CD4-positive, alpha-beta T cell treated with Interleukin-4 for 1 hour (primary cell): ENCODE measurements at regions not wholly inside any gene's neighbourhood (a gene's known extent, or its start where the extent isn't known, plus 50 kb on each side); places are given as distances from the start of the nearest gene placed in this dataset.
"Not testable (repeated sequence)": the region's sequence is repeated elsewhere in the genome, so short reads cannot be mapped to it uniquely, and the experiment has no call there.

ENCODE experiments used
- DNase-seq, 2 donors: peaks; one replicate each; pipeline ENCODE4 v3.0.0-alpha.2; 2020 to 2022

- DNase-seq = no peak
These were observed 442.6 kb upstream of the RGMB start for GRCh38 chr5:98330871-98331270.

GRCh38 chr5:98333921-98334320 is 439.5 kb upstream of the RGMB start:
- no peak for DNase-seq

GRCh38 chr5:98334946-98335345 is 438.5 kb upstream of the RGMB start:
- DNase-seq = no peak

- no peak for DNase-seq
These were observed 434.2 kb upstream of the RGMB start for GRCh38 chr5:98339141-98339848.

GRCh38 chr5:98341038-98342032 is 432.1 kb upstream of the RGMB start:
- DNase-seq = no peak

GRCh38 chr5:98342958-98343660 is 430.4 kb upstream of the RGMB start:
- not testable (repeated sequence) for DNase-seq

GRCh38 chr5:98349251-98349989 is 424.0 kb upstream of the RGMB start:
- no peak for DNase-seq

GRCh38 chr5:98349990-98350365 is 423.5 kb upstream of the RGMB start:
- no peak for DNase-seq

- no peak for DNase-seq
These were observed 418.5 kb upstream of the RGMB start for GRCh38 chr5:98354922-98355321.

- no peak for DNase-seq
These were observed 412.9 kb upstream of the RGMB start for GRCh38 chr5:98360548-98360947.

- no peak for DNase-seq
These were observed 410.3 kb upstream of the RGMB start for GRCh38 chr5:98363157-98363556.

GRCh38 chr5:98364549-98364948 is 408.9 kb upstream of the RGMB start:
- no peak for DNase-seq

- DNase-seq = no peak
These were observed 408.3 kb upstream of the RGMB start for GRCh38 chr5:98365126-98365525.

GRCh38 chr5:98368141-98368540 is 405.3 kb upstream of the RGMB start:
- no peak for DNase-seq

GRCh38 chr5:98372351-98372750 is 401.1 kb upstream of the RGMB start:
- no peak for DNase-seq

GRCh38 chr5:98391921-98392625 is 381.4 kb upstream of the RGMB start:
- DNase-seq = no peak

GRCh38 chr5:98393205-98393604 is 380.3 kb upstream of the RGMB start:
- DNase-seq = not testable (repeated sequence)

GRCh38 chr5:98397081-98397480 is 376.4 kb upstream of the RGMB start:
- no peak for DNase-seq

GRCh38 chr5:98398465-98398864 is 375.0 kb upstream of the RGMB start:
- DNase-seq = no peak

- DNase-seq = no peak
These were observed 371.8 kb upstream of the RGMB start for GRCh38 chr5:98401656-98402055.

- DNase-seq = no peak
These were observed 371.3 kb upstream of the RGMB start for GRCh38 chr5:98402130-98402529.

- DNase-seq = no peak
These were observed 370.3 kb upstream of the RGMB start for GRCh38 chr5:98403131-98403530.
